Mesothelial cell of epicardium (in vitro differentiated cells): ENCODE measurements at regions not wholly inside any gene's neighbourhood (a gene's known extent, or its start where the extent isn't known, plus 50 kb on each side); places are given as distances from the start of the nearest gene placed in this dataset.

ENCODE experiments used
- DNase-seq, 2 experiments: peaks; one replicate each; pipeline ENCODE4 v3.0.0; 2021; ENCODE audit warnings: low spot score in 2 of 2; ENCODE audit not compliant: unreplicated experiment in 2 of 2
- H3K27ac Mint-ChIP-seq: 2 replicates; pipeline ENCODE4 v1.8.0; 2021; ENCODE audit warnings: mixed read lengths
- H3K27me3 Mint-ChIP-seq: 2 replicates; pipeline ENCODE4 v1.8.0; 2021; ENCODE audit warnings: low read depth, mixed read lengths
- H3K36me3 Mint-ChIP-seq: 2 replicates; pipeline ENCODE4 v1.8.0; 2021; ENCODE audit warnings: mixed read lengths
- H3K4me1 Mint-ChIP-seq: 2 replicates; pipeline ENCODE4 v1.8.0; 2021; ENCODE audit warnings: mixed read lengths
- H3K4me3 Mint-ChIP-seq: 2 replicates; pipeline ENCODE4 v1.8.0; 2021; ENCODE audit warnings: mild to moderate bottlenecking, moderate library complexity, mixed read lengths
- H3K9me3 Mint-ChIP-seq: 2 replicates; pipeline ENCODE4 v1.8.0; 2021; ENCODE audit warnings: mixed read lengths
- TF ChIP-seq, protein P1 (sequence below): fragments of 200-600 bp; sonication (generic); IDR thresholded peaks from one replicate; pipeline ENCODE4 v1.5.0; 2021; ENCODE audit warnings: antibody characterized with exemption; ENCODE audit not compliant: unreplicated experiment

- no peaks in the 10 kb centered on the region for H3K27me3 Mint-ChIP-seq
- peaks cover 7% of the 10 kb centered on the region for H3K4me1 Mint-ChIP-seq
- no peak for DNase-seq
- no peaks in the 10 kb centered on the region for H3K36me3 Mint-ChIP-seq
- no peak overlapping the region for H3K27ac Mint-ChIP-seq
- TF ChIP-seq, protein P1, sequence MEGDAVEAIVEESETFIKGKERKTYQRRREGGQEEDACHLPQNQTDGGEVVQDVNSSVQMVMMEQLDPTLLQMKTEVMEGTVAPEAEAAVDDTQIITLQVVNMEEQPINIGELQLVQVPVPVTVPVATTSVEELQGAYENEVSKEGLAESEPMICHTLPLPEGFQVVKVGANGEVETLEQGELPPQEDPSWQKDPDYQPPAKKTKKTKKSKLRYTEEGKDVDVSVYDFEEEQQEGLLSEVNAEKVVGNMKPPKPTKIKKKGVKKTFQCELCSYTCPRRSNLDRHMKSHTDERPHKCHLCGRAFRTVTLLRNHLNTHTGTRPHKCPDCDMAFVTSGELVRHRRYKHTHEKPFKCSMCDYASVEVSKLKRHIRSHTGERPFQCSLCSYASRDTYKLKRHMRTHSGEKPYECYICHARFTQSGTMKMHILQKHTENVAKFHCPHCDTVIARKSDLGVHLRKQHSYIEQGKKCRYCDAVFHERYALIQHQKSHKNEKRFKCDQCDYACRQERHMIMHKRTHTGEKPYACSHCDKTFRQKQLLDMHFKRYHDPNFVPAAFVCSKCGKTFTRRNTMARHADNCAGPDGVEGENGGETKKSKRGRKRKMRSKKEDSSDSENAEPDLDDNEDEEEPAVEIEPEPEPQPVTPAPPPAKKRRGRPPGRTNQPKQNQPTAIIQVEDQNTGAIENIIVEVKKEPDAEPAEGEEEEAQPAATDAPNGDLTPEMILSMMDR: no peak
- no peaks in the 10 kb centered on the region for H3K9me3 Mint-ChIP-seq
- H3K4me3 Mint-ChIP-seq: no peak overlapping the region
These were observed 279.1 kb upstream of the ADGRL4 start for GRCh38 chr1:79285667-79286066.

GRCh38 chr1:79283451-79283850 lies 276.9 kb upstream of the ADGRL4 start:
- Mint-ChIP-seq H3K36me3 (no peaks in the 10 kb centered on the region), H3K27ac (no peak overlapping the region), H3K4me1 (peaks cover 7% of the 10 kb centered on the region), H3K27me3 (no peaks in the 10 kb centered on the region), H3K4me3 (no peak overlapping the region), H3K9me3 (no peaks in the 10 kb centered on the region)
- no peak for DNase-seq
- TF ChIP-seq, protein P1: no peak

DNA sequence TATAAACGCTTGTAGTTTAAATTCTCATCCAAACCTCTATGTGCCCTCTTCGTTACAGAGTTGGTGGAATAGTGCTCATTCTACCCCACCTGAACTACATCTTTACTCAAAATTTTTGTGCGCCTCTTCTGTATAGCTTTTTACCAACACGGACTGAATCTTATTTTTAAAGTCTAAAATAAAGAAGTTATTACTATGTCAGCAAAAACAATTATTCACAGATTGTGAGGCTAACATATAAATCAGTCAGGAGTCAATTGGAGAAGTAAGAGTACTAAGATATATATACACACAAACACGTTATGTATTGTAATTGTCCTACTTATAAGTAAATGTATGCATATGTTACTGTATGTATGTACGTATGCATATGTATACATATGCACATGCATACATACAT lies 274.9 kb upstream of the ADGRL4 start:
- H3K4me1 Mint-ChIP-seq: no peaks in the 10 kb centered on the region
- DNase-seq: no peak
- no peak overlapping the region for H3K4me3 Mint-ChIP-seq
- H3K27ac Mint-ChIP-seq: no peak overlapping the region
- no peaks in the 10 kb centered on the region for H3K27me3 Mint-ChIP-seq
- TF ChIP-seq, protein P1: no peak
- peaks cover 5% of the 10 kb centered on the region for H3K9me3 Mint-ChIP-seq
- H3K36me3 Mint-ChIP-seq: no peaks in the 10 kb centered on the region

GRCh38 chr1:79271759-79272158 lies 265.2 kb upstream of the ADGRL4 start:
- no peaks in the 10 kb centered on the region for H3K27me3 Mint-ChIP-seq
- H3K9me3 Mint-ChIP-seq: peaks cover 36% of the 10 kb centered on the region
- H3K4me1 Mint-ChIP-seq: no peaks in the 10 kb centered on the region
- H3K36me3 Mint-ChIP-seq: peaks cover 4% of the 10 kb centered on the region
- no peak overlapping the region for H3K4me3 Mint-ChIP-seq
- TF ChIP-seq, protein P1: no peak
- DNase-seq: no peak
- H3K27ac Mint-ChIP-seq: no peak overlapping the region

GRCh38 chr1:79264975-79265818 lies 258.7 kb upstream of the ADGRL4 start:
- H3K27me3 Mint-ChIP-seq: no peaks in the 10 kb centered on the region
- no peak overlapping the region for H3K27ac Mint-ChIP-seq
- H3K9me3 Mint-ChIP-seq: no peaks in the 10 kb centered on the region
- H3K4me3 Mint-ChIP-seq: no peak overlapping the region
- H3K36me3 Mint-ChIP-seq: no peaks in the 10 kb centered on the region
- DNase-seq: no peak
- H3K4me1 Mint-ChIP-seq: peaks cover 9% of the 10 kb centered on the region
- TF ChIP-seq, protein P1: no peak
